ENCODE measurements at regions not wholly inside any gene's neighbourhood (a gene's known extent, or its start where the extent isn't known, plus 50 kb on each side); places are given as distances from the start of the nearest gene placed in this dataset.

- WGBS, 2 experiments (ENCODE audit: extremely low coverage in 1 of 2, insufficient coverage in 1 of 2, insufficient read length in 1 of 2, insufficient replicate concordance in 2 of 2, low coverage in 1 of 2, low lambda C conversion rate in 2 of 2, missing lambda C conversion rate in 1 of 2), result 92% methylated on average over 13 of the region's 15 CpGs; no CpG with 5 or more reads in 1 of the 2 experiments
- H3K79me1 ChIP-seq (ENCODE audit: low read depth, low read length), result no peaks in the 10 kb centered on the region
- H3K56ac ChIP-seq (replicated peaks; ENCODE audit: insufficient read length, low read depth, low read length), result no peak overlapping the region
- H4K5ac ChIP-seq (ENCODE audit: insufficient read length, low read depth, low read length), result no peak overlapping the region
- H2BK12ac ChIP-seq (ENCODE audit: low read depth, low read length), result no peak overlapping the region
- no peak overlapping the region for H2BK120ac ChIP-seq (replicated peaks; ENCODE audit: low read depth, low read length)
- no peak overlapping the region for H3K18ac ChIP-seq (ENCODE audit: extremely low read depth, low read length)
- H3K9me3 ChIP-seq (ENCODE audit: insufficient read depth in 2 of 2, low read depth in 1 of 2, low read length in 1 of 2), result peaks cover 61 to 63% of the 10 kb centered on the region in 2 experiments
- CTCF ChIA-PET (ENCODE audit: partially characterized antibody), result no interaction called here
- TF ChIP-seq BCL11A (IDR thresholded peaks at IDR 0.05; ENCODE audit: low read depth in 2 of 2, low read length in 2 of 2) (no peak), SAP30 (IDR thresholded peaks at IDR 0.05; ENCODE audit: insufficient read depth, insufficient replicate concordance, low read length) (no peak), KDM5A (IDR thresholded peaks at IDR 0.05; ENCODE audit: low read length) (no peak), TEAD4 (IDR thresholded peaks at IDR 0.05; ENCODE audit: low read depth, low read length) (no peak), EP300 (IDR thresholded peaks at IDR 0.05; ENCODE audit: borderline replicate concordance in 1 of 2, low read depth in 2 of 2, low read length in 2 of 2) (no peak), PHF8 (conservative IDR thresholded peaks at IDR 0.05; ENCODE audit: low read depth, low read length) (no peak), MAFK (IDR thresholded peaks at IDR 0.05; ENCODE audit: low read depth, low read length) (no peak), ASH2L (IDR thresholded peaks at IDR 0.05; ENCODE audit: low read length) (no peak), POU5F1 (IDR thresholded peaks at IDR 0.05; ENCODE audit: low read depth, low read length) (no peak), KDM1A (IDR thresholded peaks at IDR 0.05; ENCODE audit: borderline replicate concordance, low read length) (no peak), SP4 (IDR thresholded peaks at IDR 0.05; ENCODE audit: low read length) (no peak)
- no peak overlapping the region for H4K8ac ChIP-seq (ENCODE audit: extremely low read depth, insufficient read depth, low read length)
- no peaks in the 10 kb centered on the region for H3K27me3 ChIP-seq (replicated peaks in 1 of 4; ENCODE audit: control insufficient read depth in 3 of 4, extremely low read depth in 1 of 4, insufficient read depth in 3 of 4, low read length in 3 of 4)
- no peak overlapping the region for H3K14ac ChIP-seq (ENCODE audit: insufficient read length)
- no peaks in the 10 kb centered on the region for H3K4me1 ChIP-seq (replicated peaks in 1 of 4; ENCODE audit: control insufficient read depth in 3 of 4, insufficient read depth in 4 of 4, low read length in 3 of 4)
- no peaks in the 10 kb centered on the region for H4K20me1 ChIP-seq (replicated peaks in 1 of 2; ENCODE audit: control insufficient read depth in 1 of 2, insufficient read depth in 2 of 2, low read length in 2 of 2)
- H2BK15ac ChIP-seq (ENCODE audit: low read length), result no peak overlapping the region
- H3K9ac ChIP-seq (replicated peaks in 1 of 4; ENCODE audit: extremely low read depth in 1 of 4, low read depth in 3 of 4, low read length in 3 of 4), result no peak overlapping the region
- no peak for FAIRE-seq
- H3K79me2 ChIP-seq (ENCODE audit: control insufficient read depth in 1 of 2, insufficient read depth in 2 of 2, low read length in 2 of 2), result no peaks in the 10 kb centered on the region
- H3K27ac ChIP-seq (ENCODE audit: low read depth, low read length), result no peak overlapping the region
- no peak overlapping the region for H2AFZ ChIP-seq (ENCODE audit: low read length)
- H2AK5ac ChIP-seq (ENCODE audit: low read depth, low read length), result no peak overlapping the region
- H4K91ac ChIP-seq (replicated peaks; ENCODE audit: insufficient read length, low read length), result no peak overlapping the region
- no peak for DNase-seq (ENCODE audit: low read depth in 1 of 2, low spot score in 2 of 2)
- POLR2A ChIA-PET (ENCODE audit: partially characterized antibody), result no interaction called here
- no peaks in the 10 kb centered on the region for H3K23me2 ChIP-seq (ENCODE audit: low read depth, low read length)
- H3K4me2 ChIP-seq (ENCODE audit: insufficient read depth in 1 of 2, low read depth in 2 of 2, low read length in 2 of 2), result no peak overlapping the region
- no peak overlapping the region for H3K4ac ChIP-seq (replicated peaks; ENCODE audit: insufficient read length, low read depth, low read length)
- H2BK5ac ChIP-seq (ENCODE audit: low read depth, low read length), result no peak overlapping the region
- H2BK20ac ChIP-seq (ENCODE audit: low read length), result no peak overlapping the region
- H3K4me3 ChIP-seq (ENCODE audit: extremely low read depth in 1 of 4, insufficient read depth in 2 of 4, low read depth in 3 of 4, low read length in 4 of 4), result no peak overlapping the region
- no peak overlapping the region for H3K23ac ChIP-seq (ENCODE audit: insufficient read length)
- no peaks in the 10 kb centered on the region; a peak in 1 of 8 replicates for H3K36me3 ChIP-seq (ENCODE audit: control insufficient read depth in 2 of 4, insufficient read depth in 4 of 4, low read length in 3 of 4)
These were observed 1139.4 kb downstream of the TMEM121 start for GRCh38 chr14:106665814-106666213.

All from H1 (cell line).